Smooth muscle cell (in vitro differentiated cells): ENCODE measurements at regions not wholly inside any gene's neighbourhood (a gene's known extent, or its start where the extent isn't known, plus 50 kb on each side); places are given as distances from the start of the nearest gene placed in this dataset.

Source experiments
- DNase-seq: peaks from one replicate; lab custom pipeline; 2025; ENCODE audit not compliant: unreplicated experiment; lab: John Stamatoyannopoulos, UW
- H2AFZ ChIP-seq: fragments of 200-600 bp; sonication (generic); 2 replicates; pipeline ENCODE4 v1.6.0; 2016; ENCODE audit warnings: antibody characterized with exemption, low read depth, mild to moderate bottlenecking
- H3F3A ChIP-seq: fragments of 200-600 bp; sonication (generic); 2 replicates; pipeline ENCODE4 v1.6.0; 2017; ENCODE audit warnings: antibody characterized with exemption, low read depth
- H3K27ac ChIP-seq: fragments of 200-600 bp; sonication (generic); 2 replicates; pipeline ENCODE4 v1.5.1; 2016; ENCODE audit warnings: low read depth, mild to moderate bottlenecking
- H3K27me3 ChIP-seq: fragments of 200-600 bp; sonication (generic); 2 replicates; pipeline ENCODE4 v1.6.1; 2016; ENCODE audit warnings: low read depth, mild to moderate bottlenecking
- H3K36me3 ChIP-seq: fragments of 200-600 bp; sonication (generic); 2 replicates; pipeline ENCODE4 v1.5.1; 2016; ENCODE audit warnings: low read depth
- H3K4me1 ChIP-seq: fragments of 200-600 bp; sonication (generic); 2 replicates; pipeline ENCODE4 v1.5.1; 2016; ENCODE audit warnings: low read depth
- H3K4me2 ChIP-seq: fragments of 200-600 bp; sonication (generic); 2 replicates; pipeline ENCODE4 v1.6.0; 2016; ENCODE audit warnings: mild to moderate bottlenecking
- H3K4me3 ChIP-seq: fragments of 200-600 bp; sonication (generic); 2 replicates; pipeline ENCODE4 v1.5.1; 2016; ENCODE audit warnings: mild to moderate bottlenecking
- H3K79me2 ChIP-seq: fragments of 200-600 bp; sonication (generic); 2 replicates; pipeline ENCODE4 v1.6.0; 2016; ENCODE audit warnings: low read depth, mild to moderate bottlenecking
- H3K9ac ChIP-seq: fragments of 200-600 bp; sonication (generic); 2 replicates; pipeline ENCODE4 v1.6.0; 2016; ENCODE audit warnings: low read depth
- H3K9me3 ChIP-seq: fragments of 200-600 bp; sonication (generic); replicated peaks from 2 replicates; pipeline ENCODE4 v1.5.1; 2016; ENCODE audit warnings: low read depth
- H4K20me1 ChIP-seq: fragments of 200-600 bp; sonication (generic); 2 replicates; pipeline ENCODE4 v1.6.0; 2016; ENCODE audit warnings: low read depth
- WGBS: methylation state at CpG from one replicate; pipeline ENCODE4 v1.1.7; 2016; ENCODE audit warnings: low lambda C conversion rate; 5-methylcytosine and 5-hydroxymethylcytosine counted together
- TF ChIP-seq, protein P1 (sequence below): fragments of 200-600 bp; sonication (generic); IDR thresholded peaks from 2 replicates; pipeline ENCODE4 v1.5.1; 2017; ENCODE audit warnings: borderline replicate concordance, mild to moderate bottlenecking, antibody characterized with exemption; ENCODE audit not compliant: insufficient read depth, poor library complexity, severe bottlenecking

DNA sequence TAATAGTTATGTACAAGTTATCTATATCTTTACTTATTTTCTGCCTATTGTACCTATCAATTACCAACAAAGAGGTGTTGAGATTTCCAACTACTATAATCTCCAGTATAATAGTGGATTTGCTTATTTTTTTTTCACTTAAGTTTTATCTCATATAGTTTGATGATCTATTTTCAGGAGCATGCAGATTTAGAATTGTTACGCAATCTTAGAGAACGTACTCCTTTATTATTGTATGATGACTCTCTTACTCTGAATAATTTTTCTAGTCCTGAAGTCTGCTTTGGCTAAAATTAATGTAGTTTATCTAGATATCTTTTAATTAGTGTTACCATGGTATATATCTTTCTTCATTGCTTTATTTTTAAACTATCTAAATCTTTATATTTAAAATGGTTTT lies 205.2 kb downstream of the SCG2 start:
- WGBS: 95% methylated on average over 2 of the region's 2 CpGs
- TF ChIP-seq, protein P1, sequence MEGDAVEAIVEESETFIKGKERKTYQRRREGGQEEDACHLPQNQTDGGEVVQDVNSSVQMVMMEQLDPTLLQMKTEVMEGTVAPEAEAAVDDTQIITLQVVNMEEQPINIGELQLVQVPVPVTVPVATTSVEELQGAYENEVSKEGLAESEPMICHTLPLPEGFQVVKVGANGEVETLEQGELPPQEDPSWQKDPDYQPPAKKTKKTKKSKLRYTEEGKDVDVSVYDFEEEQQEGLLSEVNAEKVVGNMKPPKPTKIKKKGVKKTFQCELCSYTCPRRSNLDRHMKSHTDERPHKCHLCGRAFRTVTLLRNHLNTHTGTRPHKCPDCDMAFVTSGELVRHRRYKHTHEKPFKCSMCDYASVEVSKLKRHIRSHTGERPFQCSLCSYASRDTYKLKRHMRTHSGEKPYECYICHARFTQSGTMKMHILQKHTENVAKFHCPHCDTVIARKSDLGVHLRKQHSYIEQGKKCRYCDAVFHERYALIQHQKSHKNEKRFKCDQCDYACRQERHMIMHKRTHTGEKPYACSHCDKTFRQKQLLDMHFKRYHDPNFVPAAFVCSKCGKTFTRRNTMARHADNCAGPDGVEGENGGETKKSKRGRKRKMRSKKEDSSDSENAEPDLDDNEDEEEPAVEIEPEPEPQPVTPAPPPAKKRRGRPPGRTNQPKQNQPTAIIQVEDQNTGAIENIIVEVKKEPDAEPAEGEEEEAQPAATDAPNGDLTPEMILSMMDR: no peak
- H3F3A ChIP-seq: no peaks in the 10 kb centered on the region
- H3K4me2 ChIP-seq: no peak overlapping the region
- H3K27ac ChIP-seq: no peak overlapping the region
- H3K9me3 ChIP-seq: peaks cover 8% of the 10 kb centered on the region
- no peaks in the 10 kb centered on the region for H3K27me3 ChIP-seq
- H3K36me3 ChIP-seq: no peaks in the 10 kb centered on the region
- H3K79me2 ChIP-seq: no peaks in the 10 kb centered on the region
- H3K9ac ChIP-seq: no peak overlapping the region
- no peak for DNase-seq
- no peaks in the 10 kb centered on the region for H3K4me1 ChIP-seq
- H3K4me3 ChIP-seq: no peak overlapping the region
- H2AFZ ChIP-seq: no peak overlapping the region
- H4K20me1 ChIP-seq: no peaks in the 10 kb centered on the region

DNA sequence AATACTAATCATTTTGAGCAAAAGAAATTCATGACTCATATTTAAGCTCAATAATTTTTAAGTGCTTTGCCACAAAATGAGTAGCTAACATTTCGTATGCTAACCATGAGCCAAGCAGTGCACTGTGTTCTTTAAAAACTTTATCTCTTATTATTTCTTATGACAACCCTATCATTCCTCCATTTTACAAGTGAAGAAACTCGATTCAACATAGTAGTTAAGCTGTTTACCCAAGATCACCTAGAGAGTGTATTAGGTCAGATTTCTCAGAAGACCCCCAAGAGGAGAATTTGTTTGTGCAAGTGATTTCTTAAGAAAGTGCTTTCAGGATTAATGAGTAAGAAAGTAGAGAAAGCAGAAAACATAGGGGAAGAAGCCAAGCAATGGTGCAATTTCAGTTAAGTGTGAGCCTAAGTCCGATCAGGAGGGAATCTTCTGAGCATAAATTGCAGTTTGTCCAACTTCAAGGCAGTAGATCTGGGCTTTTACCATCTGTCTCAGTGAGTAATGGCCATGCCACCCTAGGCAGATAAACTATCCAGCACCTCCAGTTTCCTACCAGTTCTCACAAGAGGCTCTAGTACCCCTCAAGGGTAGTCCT lies 202.7 kb downstream of the SCG2 start:
- WGBS: 85% methylated on average over 3 of the region's 3 CpGs
- Histone ChIP-seq H3K27me3 (no peaks in the 10 kb centered on the region), H4K20me1 (no peaks in the 10 kb centered on the region), H3K36me3 (no peaks in the 10 kb centered on the region), H3K27ac (no peak overlapping the region), H3K9me3 (peaks cover 8% of the 10 kb centered on the region), H3F3A (no peaks in the 10 kb centered on the region), H3K4me1 (no peaks in the 10 kb centered on the region), H2AFZ (no peak overlapping the region), H3K9ac (no peak overlapping the region), H3K79me2 (no peaks in the 10 kb centered on the region), H3K4me3 (no peak overlapping the region), H3K4me2 (no peak overlapping the region)
- TF ChIP-seq, protein P1: no peak
- no peak for DNase-seq

DNA sequence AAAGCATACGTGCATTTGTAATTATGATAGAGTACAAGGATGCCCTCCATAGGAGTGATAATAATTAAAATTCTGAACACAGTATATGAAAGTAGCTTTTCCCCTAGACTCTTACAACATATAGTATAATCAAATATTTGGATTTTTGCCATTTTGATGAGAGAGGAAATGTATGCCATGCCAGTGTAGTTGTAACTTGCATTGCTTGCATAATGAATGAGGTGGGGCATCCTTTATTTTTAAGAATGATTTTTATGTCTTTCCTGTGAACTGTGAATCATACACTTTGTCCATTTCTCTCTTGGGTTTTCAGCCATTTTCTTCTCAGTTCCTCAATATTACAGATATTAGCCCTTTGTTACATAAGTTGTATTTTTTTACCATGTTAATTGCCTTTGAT lies 197.5 kb downstream of the SCG2 start:
- H4K20me1 ChIP-seq: no peaks in the 10 kb centered on the region
- H2AFZ ChIP-seq: no peak overlapping the region
- H3K4me1 ChIP-seq: no peaks in the 10 kb centered on the region
- H3K36me3 ChIP-seq: no peaks in the 10 kb centered on the region
- H3K79me2 ChIP-seq: no peaks in the 10 kb centered on the region
- TF ChIP-seq, protein P1: no peak
- H3F3A ChIP-seq: no peaks in the 10 kb centered on the region
- H3K27ac ChIP-seq: no peak overlapping the region
- no peaks in the 10 kb centered on the region for H3K27me3 ChIP-seq
- WGBS: 91% methylated on average over 1 of the region's 1 CpG
- H3K4me2 ChIP-seq: no peak overlapping the region
- H3K9me3 ChIP-seq: no peaks in the 10 kb centered on the region
- DNase-seq: no peak
- H3K4me3 ChIP-seq: no peak overlapping the region
- no peak overlapping the region for H3K9ac ChIP-seq

DNA sequence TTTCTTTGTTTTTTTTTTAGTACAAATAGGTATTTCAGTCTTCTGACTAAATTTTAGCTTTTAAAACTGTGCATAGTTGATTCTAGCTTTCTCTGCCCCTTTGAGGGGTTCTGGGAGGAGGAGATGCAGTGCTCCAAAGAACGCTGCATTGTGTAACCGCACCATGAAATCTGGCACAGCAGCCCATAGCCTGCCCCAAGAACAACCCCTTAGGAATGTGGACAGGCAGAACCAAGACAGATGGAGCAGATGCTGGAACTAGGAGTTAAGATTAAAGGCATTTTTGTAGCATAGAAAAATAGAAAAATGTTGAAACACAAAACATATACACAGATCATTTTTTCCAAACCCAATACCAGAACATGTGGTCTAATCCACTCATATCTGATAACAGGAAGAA lies 187.5 kb downstream of the SCG2 start:
- Histone ChIP-seq H3K27ac (no peak overlapping the region), H3K79me2 (no peaks in the 10 kb centered on the region)

More for the DNA sequence above, 187.5 kb downstream of the SCG2 start:
- H3K4me3 ChIP-seq: no peak overlapping the region
- no peak overlapping the region for H3K4me2 ChIP-seq
- no peaks in the 10 kb centered on the region for H3K36me3 ChIP-seq
- H2AFZ ChIP-seq: no peak overlapping the region
- no peak for DNase-seq
- H4K20me1 ChIP-seq: no peaks in the 10 kb centered on the region
- H3K9ac ChIP-seq: no peak overlapping the region
- peaks cover 4% of the 10 kb centered on the region for H3K27me3 ChIP-seq
- TF ChIP-seq, protein P1: no peak
- H3F3A ChIP-seq: no peaks in the 10 kb centered on the region
- H3K9me3 ChIP-seq: no peaks in the 10 kb centered on the region
- WGBS: 67% methylated on average over 2 of the region's 2 CpGs
- H3K4me1 ChIP-seq: no peaks in the 10 kb centered on the region
